NCI-H2081 (cell line): ENCODE measurements at regions not wholly inside any gene's neighbourhood (a gene's known extent, or its start where the extent isn't known, plus 50 kb on each side); places are given as distances from the start of the nearest gene placed in this dataset.

ENCODE experiments used
- DNase-seq, 2 experiments: peaks; one replicate each; lab custom pipeline; 2025; lab: John Stamatoyannopoulos, UW

- no peak for DNase-seq
Observed at GRCh38 chr20:56835829-56836550, 206.9 kb downstream of the TFAP2C start.

GRCh38 chr20:56839222-56839621 lies 210.1 kb downstream of the TFAP2C start:
- DNase-seq, result no peak

- DNase-seq, result no peak
Observed at GRCh38 chr20:56839786-56840185, 210.7 kb downstream of the TFAP2C start.

- DNase-seq, result no peak
Observed at GRCh38 chr20:56840716-56841261, 211.7 kb downstream of the TFAP2C start.

GRCh38 chr20:56841346-56841908 lies 212.3 kb downstream of the TFAP2C start:
- DNase-seq, result no peak

GRCh38 chr20:56842056-56842455 lies 212.9 kb downstream of the TFAP2C start:
- no peak for DNase-seq

GRCh38 chr20:56843386-56843785 lies 214.3 kb downstream of the TFAP2C start:
- no peak for DNase-seq

- no peak for DNase-seq
Observed at GRCh38 chr20:56843817-56844216, 214.7 kb downstream of the TFAP2C start.

- DNase-seq, result no peak
Observed at GRCh38 chr20:56845546-56846086, 216.5 kb downstream of the TFAP2C start.

- no peak for DNase-seq
Observed at GRCh38 chr20:56848561-56848960, 219.5 kb downstream of the TFAP2C start.

GRCh38 chr20:56851552-56851951 lies 222.4 kb downstream of the TFAP2C start:
- DNase-seq, result no peak

GRCh38 chr20:56855708-56856107 lies 226.6 kb downstream of the TFAP2C start:
- DNase-seq, result no peak

GRCh38 chr20:56857950-56858349 lies 228.8 kb downstream of the TFAP2C start:
- no peak for DNase-seq

GRCh38 chr20:56859039-56859800 lies 230.1 kb downstream of the TFAP2C start:
- DNase-seq, result no peak

- DNase-seq, result no peak
Observed at GRCh38 chr20:56859801-56860261, 230.7 kb downstream of the TFAP2C start.

GRCh38 chr20:56860413-56860812 lies 231.3 kb downstream of the TFAP2C start:
- DNase-seq, result no peak

- no peak for DNase-seq
Observed at GRCh38 chr20:56861590-56861989, 232.5 kb downstream of the TFAP2C start.

- no peak for DNase-seq
Observed at GRCh38 chr20:56865055-56865454, 235.9 kb downstream of the TFAP2C start.

GRCh38 chr20:56867128-56867527 lies 238.0 kb downstream of the TFAP2C start:
- DNase-seq, result no peak

- DNase-seq, result no peak
Observed at GRCh38 chr20:56868746-56869145, 239.6 kb downstream of the TFAP2C start.

GRCh38 chr20:56870271-56870670 lies 241.2 kb downstream of the TFAP2C start:
- no peak for DNase-seq

- DNase-seq, result no peak
Observed at GRCh38 chr20:56871691-56872090, 242.6 kb downstream of the TFAP2C start.
